ENCODE measurements at regions not wholly inside any gene's neighbourhood (a gene's known extent, or its start where the extent isn't known, plus 50 kb on each side); places are given as distances from the start of the nearest gene placed in this dataset.

DNA sequence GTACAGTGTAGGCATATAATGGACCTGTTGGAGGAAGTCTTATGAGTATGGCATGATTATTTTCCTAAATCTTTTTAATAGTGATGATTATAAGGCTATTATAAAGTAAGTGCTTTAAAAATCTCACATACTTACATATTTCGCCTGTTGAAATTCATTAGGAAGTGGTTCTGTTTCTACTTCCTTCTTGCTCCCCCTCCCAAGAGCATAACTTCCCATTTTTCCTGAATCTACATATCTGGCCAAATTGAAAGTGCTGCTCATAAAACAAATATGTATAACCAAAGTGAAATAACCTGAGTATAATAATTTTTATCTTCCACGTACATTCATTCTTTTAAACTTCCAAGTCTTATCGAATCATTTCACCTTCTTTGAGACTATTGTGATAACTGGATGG lies 455.6 kb upstream of the SEL1L start:
- Histone ChIP-seq H3K4me3 (replicated peaks in 1 of 3) (no peak overlapping the region), H3K36me3 (no peaks in the 10 kb centered on the region), H3K27ac (no peak overlapping the region), H3K9me3 (no peaks in the 10 kb centered on the region), H3K4me1 (no peaks in the 10 kb centered on the region), H3K27me3 (no peaks in the 10 kb centered on the region)
- DNase-seq, result no peak
- intact Hi-C loops (cut with DNase I), result no loop called here
- 86 to 88% methylated on average over 3 of the region's 3 CpGs for WGBS, 2 donors
- TF ChIP-seq, protein P1, sequence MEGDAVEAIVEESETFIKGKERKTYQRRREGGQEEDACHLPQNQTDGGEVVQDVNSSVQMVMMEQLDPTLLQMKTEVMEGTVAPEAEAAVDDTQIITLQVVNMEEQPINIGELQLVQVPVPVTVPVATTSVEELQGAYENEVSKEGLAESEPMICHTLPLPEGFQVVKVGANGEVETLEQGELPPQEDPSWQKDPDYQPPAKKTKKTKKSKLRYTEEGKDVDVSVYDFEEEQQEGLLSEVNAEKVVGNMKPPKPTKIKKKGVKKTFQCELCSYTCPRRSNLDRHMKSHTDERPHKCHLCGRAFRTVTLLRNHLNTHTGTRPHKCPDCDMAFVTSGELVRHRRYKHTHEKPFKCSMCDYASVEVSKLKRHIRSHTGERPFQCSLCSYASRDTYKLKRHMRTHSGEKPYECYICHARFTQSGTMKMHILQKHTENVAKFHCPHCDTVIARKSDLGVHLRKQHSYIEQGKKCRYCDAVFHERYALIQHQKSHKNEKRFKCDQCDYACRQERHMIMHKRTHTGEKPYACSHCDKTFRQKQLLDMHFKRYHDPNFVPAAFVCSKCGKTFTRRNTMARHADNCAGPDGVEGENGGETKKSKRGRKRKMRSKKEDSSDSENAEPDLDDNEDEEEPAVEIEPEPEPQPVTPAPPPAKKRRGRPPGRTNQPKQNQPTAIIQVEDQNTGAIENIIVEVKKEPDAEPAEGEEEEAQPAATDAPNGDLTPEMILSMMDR (IDR thresholded peaks at IDR 0.05), result no peak
- TF ChIP-seq POLR2A (IDR thresholded peaks at IDR 0.05), result no peak

DNA sequence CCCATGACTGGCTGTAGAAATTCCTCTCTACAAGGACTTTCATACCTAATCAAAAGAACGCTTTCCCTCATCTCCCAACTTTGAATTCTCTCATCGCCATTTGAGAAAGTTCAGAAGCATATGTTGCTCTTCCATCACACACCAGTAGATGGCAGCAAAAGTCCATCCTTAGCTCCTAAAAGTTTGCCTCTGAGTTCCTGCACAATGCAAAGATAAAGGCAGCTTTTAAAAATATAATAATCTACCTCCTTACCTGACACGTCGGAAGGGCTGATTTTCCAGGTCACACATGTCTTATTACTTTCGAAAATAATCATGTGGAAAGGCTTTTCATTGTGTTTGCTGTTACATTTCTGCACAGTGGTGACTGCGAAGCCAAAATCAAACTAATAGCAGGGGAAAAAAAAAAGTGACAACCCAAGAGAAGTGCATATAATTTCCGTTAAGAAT lies 456.7 kb upstream of the SEL1L start:
- peak; percentile 48 for DNase-seq
- Histone ChIP-seq H3K36me3 (no peaks in the 10 kb centered on the region), H3K4me1 (no peaks in the 10 kb centered on the region), H3K27ac (no peak overlapping the region), H3K9me3 (no peaks in the 10 kb centered on the region), H3K27me3 (no peaks in the 10 kb centered on the region), H3K4me3 (replicated peaks in 1 of 3) (no peak overlapping the region)
- TF ChIP-seq POLR2A (IDR thresholded peaks at IDR 0.05), result no peak
- TF ChIP-seq, protein P1 (IDR thresholded peaks at IDR 0.05), result peak; percentile 62 to 91 (median 82)
- intact Hi-C loops (cut with DNase I), result no loop called here
- WGBS, 2 donors, result 21 to 25% methylated on average over 7 of the region's 7 CpGs

DNA sequence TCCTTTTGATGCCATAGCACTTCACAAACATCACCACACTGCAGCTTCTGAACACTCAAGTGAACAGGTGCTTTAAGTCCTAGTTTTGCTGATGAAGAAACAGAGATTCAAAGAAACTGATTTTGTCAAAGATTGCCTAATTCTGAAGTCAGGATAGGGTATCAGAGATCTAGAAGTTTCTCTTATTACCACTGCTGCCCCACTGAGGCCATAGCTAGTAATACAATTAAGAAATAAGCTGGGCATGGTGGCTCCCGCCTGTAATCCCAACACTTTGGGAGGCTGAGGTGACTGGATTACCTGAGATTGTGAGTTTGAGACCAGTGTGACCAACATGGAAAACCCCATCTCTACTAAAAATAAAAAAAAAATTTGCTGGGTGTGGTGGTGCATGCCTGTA lies 458.3 kb upstream of the SEL1L start:
- no peak overlapping the region for H3K27ac ChIP-seq
- intact Hi-C loops (cut with DNase I), result no loop called here
- 85 to 93% methylated on average over 1 of the region's 1 CpG for WGBS, 2 donors
- no peaks in the 10 kb centered on the region for H3K36me3 ChIP-seq
- H3K4me3 ChIP-seq (replicated peaks in 1 of 3), result no peak overlapping the region
- no peaks in the 10 kb centered on the region for H3K4me1 ChIP-seq
- no peak for DNase-seq
- no peaks in the 10 kb centered on the region for H3K27me3 ChIP-seq
- no peaks in the 10 kb centered on the region for H3K9me3 ChIP-seq
- TF ChIP-seq, protein P1 (IDR thresholded peaks at IDR 0.05), result peak in 2 of 6 experiments; percentile 12 to 23
- TF ChIP-seq POLR2A (IDR thresholded peaks at IDR 0.05), result no peak

DNA sequence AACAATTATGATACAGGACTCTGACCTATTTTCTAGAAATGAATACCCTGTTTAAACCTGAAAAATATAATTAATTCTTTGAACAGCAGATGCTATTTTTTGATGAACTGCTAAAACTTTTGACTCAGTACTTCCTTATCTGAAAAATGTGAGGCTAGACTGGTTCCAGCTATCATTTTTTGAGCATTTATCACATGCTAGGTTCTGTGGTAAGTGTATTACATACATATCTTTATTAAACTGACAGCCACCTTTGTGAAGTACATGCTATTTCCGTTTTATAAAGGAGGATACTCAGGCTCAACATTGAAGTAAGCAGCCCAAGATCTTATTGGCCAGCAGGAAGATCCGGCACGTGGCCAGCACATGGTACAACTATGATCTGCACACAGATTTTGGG lies 459.8 kb upstream of the SEL1L start:
- no peaks in the 10 kb centered on the region for H3K4me1 ChIP-seq
- H3K9me3 ChIP-seq, result no peaks in the 10 kb centered on the region
- intact Hi-C loops (cut with DNase I), result no loop called here
- WGBS, 2 donors, result 84 to 86% methylated on average over 3 of the region's 3 CpGs
- H3K4me3 ChIP-seq (replicated peaks in 1 of 3), result no peak overlapping the region
- TF ChIP-seq POLR2A (IDR thresholded peaks at IDR 0.05), result no peak
- TF ChIP-seq, protein P1 (IDR thresholded peaks at IDR 0.05), result no peak
- H3K27me3 ChIP-seq, result no peaks in the 10 kb centered on the region
- no peak overlapping the region for H3K27ac ChIP-seq
- H3K36me3 ChIP-seq, result no peaks in the 10 kb centered on the region
- DNase-seq, result no peak

DNA sequence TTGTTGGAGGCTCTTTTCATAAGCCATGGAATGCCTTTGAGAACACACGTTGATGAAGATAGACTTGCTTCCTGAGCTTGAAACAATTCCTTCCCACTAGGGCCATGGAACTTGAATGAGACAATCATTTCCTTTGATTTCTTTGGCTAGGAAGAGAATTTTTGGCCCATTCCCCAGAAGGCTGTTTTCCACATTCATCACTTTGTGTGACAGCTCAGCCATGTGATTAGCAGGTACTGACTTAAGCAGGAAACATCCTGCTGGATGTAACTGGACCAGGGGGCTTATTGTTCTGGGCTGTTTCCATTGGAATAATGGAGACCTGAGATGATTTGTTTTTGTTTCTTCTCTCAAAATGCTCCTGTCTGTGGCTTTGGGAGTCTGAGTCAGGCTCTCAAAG lies 469.8 kb upstream of the SEL1L start:
- Histone ChIP-seq H3K4me3 (replicated peaks in 1 of 3) (no peak overlapping the region), H3K9me3 (no peaks in the 10 kb centered on the region), H3K27me3 (no peaks in the 10 kb centered on the region), H3K36me3 (no peaks in the 10 kb centered on the region), H3K27ac (no peak overlapping the region), H3K4me1 (no peaks in the 10 kb centered on the region)
- TF ChIP-seq POLR2A (IDR thresholded peaks at IDR 0.05), result no peak
- DNase-seq, result no peak
- intact Hi-C loops (cut with DNase I), result no loop called here
- WGBS, 2 donors, result 53 to 72% methylated on average over 1 of the region's 1 CpG

DNA sequence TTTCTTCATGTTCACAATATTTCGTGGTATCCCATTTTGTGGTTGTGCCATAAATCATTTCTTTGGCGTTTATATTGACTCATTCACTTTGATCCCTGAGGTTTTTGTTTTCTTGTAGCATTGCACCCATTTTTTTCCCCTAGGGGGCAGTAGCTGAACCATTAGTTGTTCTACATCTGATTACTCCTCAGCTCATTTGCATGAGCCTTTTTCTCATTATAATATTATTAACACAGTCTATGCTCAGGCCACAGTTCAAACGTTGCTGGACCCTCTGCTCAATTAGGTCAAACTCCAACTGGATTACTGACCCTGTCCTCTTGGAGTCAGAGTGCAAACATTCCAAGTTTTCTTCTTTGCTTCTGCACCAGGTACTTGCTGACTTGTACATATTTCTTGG lies 475.4 kb upstream of the SEL1L start:
- intact Hi-C loops (cut with DNase I), result no loop called here
- no peak for DNase-seq
- 30 to 32% methylated on average over 3 of the region's 3 CpGs for WGBS, 2 donors
- Histone ChIP-seq H3K4me3 (replicated peaks in 1 of 3) (no peak overlapping the region), H3K9me3 (no peaks in the 10 kb centered on the region), H3K4me1 (no peaks in the 10 kb centered on the region), H3K27ac (no peak overlapping the region), H3K27me3 (no peaks in the 10 kb centered on the region), H3K36me3 (no peaks in the 10 kb centered on the region)
- TF ChIP-seq POLR2A (IDR thresholded peaks at IDR 0.05), result no peak
- TF ChIP-seq, protein P1 (IDR thresholded peaks at IDR 0.05), result peak in 2 of 6 experiments; percentile 12 to 30
